NCI-H187 (cell line): ENCODE measurements at regions not wholly inside any gene's neighbourhood (a gene's known extent, or its start where the extent isn't known, plus 50 kb on each side); places are given as distances from the start of the nearest gene placed in this dataset.

Source experiments
- DNase-seq, 2 experiments: peaks; one replicate each; lab custom pipeline; 2025; lab: John Stamatoyannopoulos, UW

DNA sequence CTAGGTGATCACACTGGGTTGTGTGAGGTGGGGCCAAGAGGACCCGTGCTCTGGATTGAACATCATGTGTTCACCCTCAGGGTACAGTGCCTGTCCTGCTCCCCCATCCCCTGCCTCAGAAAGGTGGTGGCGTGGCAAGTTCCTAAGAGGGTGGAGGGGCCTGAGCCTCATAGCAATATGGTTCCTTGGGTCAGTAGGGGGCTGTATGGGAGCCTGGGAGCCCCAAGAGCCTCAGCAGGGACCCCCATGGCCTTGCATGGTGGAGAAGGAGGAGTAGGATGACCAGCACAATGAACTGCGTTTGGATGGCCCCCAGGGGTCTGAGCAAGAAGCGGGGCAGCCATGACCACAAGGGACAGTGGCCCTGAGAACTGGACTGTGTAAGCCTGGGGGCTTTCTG, 89.6 kb upstream of the SHB start:
- DNase-seq = no peak

DNA sequence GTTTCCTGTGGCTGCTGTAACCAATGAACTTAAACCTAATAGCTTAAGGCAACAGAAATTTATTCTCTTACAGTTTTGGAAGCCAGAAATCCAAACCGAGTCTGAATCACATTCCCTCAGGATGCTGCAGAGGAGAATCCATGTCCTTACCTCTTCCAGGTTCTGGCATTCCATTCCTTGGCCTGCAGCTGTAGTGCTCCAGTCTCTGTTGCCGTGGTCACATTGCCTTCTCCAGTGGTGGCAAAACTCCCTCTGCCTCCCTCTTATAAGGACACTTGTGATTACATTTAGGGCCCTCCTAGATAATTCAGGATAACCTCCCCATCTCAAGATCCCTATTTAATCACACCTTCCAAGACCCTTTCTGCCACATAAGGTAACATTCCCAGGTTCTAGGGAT, 88.7 kb upstream of the SHB start:
- no peak for DNase-seq

DNA sequence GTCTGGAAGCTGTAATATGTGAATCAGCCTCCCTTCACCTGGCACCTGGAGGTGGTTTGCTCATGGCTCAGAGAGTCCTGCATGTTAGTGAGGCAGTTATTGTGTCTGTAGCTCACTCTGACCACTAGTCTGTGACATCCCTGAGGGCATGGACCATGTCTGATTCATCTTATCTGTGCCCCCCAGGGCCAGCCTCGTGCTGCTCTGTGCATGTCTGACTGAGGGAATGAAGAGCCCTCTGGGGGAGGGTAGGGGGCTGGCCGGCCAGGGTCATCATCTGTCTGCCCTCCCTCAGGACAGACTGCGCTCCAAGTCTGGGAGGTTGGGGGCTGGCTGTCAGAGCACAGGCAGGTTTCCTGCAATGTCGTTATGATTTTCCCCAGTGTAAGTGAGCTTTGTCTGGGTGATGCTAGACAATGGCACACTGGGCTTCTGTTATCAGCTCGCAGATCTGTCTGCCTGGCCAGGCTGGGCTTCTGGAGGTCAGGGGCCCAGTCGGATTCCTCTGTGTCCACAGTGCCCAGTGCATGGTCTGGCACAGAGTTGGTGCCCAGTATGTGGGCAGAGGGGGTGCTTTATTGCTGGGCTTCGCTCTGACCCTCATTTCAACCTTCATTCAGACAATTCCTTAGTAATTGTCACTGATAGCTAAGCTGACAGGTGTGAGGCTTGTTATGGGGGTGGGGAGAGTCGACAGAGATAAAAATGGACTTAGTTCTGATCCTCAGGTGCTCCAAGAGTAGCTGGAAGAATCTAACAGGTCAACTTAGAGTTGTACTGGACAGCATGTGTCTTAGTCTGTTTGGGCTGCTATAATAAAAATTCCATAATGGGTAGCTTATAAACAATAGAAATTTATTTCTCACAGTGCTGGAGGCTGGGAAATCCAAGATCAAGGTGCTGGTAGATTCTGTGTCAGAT, 85.7 kb upstream of the SHB start:
- DNase-seq = no peak

DNA sequence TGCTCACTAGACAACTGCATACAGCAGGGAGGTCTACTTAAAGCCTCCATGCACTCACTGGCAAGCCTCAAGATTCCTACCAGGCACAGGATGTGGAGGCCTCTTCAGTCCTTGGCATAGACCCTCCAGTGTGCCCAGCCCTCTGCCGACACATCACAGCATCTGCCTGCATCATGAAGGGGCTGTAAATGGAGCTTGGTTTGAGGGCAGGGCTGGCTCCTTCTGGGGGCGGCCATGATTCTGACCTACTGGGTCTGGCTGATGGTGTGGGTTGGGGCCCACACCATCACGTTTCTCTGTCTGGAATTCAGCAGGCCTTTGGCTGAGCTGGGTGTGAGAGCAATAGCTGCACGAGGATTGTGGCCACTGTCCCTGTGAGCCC, 84.9 kb upstream of the SHB start:
- DNase-seq = no peak

DNA sequence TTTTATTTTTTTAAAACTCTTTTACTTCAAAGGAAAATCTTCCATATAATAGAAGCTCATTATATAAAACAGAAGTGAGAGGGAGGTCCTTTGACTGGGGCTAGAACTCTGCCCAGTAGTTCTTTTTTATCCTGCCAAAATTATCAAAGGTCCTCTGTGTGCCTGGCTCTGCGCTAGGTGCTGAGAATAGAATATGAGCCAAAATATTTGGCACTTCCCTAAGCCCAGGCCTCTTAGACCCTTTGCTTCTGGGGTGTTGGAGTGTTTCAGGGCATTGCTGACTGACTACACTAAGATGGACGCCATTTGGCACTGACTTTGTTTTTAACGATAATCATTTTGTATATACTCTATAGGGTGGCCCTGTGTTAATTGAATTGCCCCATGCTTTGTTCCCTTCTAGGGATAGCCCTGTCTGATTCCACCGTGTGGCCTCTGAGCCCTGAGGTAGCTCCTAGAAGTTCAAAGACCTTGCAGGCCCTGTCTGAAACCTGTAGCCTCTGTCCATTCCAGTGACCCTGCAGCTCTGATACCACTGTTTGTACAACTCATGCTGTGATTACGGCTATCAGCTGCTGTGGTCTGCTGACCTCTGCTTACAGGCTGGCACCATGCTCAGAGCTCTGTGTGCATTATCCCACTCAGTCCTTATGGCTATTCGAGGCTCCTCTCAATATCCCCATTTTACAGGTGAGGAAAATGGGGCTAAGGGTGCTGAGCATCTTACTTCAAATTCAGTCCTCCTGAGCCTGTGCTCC, 84.3 kb upstream of the SHB start:
- DNase-seq = no peak

DNA sequence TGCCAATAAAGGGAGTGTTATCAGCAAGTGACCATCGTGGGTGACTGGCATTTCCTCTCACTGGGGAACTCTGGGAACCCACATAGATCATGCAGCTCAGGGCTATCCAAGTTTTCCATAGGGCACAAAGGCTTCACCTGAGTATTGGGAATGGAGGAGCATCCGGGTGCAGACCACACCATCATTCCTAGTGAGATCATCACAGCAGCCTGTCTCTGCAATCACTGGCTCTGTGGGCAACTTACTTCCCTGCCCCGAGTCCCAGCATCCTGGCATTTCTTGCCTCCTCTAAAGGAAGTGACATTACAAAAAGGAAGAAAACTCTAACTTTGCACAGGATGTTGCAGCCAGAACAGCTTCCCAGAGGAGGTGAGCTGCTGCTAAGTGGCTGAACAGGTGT, 80.6 kb upstream of the SHB start:
- DNase-seq = no peak

DNA sequence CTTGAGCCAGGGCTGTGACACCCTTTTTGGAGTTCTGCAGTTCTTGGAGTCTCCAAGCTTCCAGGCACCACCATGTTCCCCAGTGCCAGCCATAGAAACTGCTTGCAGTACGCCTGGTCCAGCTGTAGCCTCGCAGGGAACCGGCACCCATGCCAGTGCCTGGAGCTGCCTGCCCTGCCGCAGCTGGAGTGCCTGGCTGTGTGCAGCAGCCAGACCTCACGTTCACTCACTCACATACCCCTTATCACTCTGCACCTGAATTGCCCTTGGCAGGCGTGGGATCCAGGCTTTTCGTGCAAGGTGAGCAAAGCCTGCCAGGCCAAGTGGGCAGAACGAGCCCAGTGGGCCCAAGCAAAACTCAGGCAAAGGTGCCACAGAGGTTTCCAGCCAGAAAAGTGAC, 77.8 kb upstream of the SHB start:
- DNase-seq = no peak

DNA sequence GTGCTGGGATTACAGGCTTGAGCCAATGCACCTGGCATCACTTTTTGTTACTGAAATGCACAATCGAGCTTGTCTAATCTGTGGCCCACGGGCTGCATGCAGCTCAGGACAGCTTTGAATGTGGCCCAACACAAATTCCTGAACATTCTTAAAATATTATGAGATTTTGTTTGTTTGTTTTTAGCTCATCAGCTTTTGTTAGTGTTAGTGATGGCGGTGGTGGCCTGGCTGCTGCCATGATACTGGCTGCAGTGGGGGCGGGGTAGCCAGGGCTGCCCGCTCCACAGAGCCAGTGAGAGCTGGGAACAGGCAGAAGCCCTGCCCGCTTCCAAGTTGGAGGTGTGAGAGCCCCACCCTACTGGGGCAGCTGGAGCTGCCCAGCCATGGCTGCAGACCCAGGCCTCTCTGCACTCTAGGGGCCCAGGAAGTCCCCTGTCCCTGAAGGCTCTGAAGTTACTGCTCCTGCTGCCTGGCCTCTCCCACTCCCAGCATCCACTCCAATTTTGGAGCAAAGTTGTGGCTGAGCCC, 76.6 kb upstream of the SHB start:
- no peak for DNase-seq

DNA sequence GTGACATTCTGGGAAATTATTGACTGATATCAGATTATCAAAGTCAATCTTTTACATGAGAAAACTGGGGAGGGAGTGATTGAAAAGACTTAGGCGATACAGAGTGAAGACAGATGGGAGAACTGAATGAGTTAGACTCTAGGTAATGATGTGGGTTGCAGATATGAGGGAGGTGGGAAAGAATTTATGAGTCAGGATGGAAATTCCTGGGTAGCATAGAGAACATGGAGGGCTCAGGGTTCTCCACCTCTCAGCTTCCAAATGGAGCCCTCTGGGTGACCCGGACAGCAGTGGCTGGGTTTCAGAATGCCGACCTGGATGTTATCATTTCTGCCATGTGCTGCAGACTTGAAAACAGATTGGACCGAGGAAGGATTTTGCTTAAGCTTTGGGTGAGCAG, 75.4 kb upstream of the SHB start:
- DNase-seq = no peak

DNA sequence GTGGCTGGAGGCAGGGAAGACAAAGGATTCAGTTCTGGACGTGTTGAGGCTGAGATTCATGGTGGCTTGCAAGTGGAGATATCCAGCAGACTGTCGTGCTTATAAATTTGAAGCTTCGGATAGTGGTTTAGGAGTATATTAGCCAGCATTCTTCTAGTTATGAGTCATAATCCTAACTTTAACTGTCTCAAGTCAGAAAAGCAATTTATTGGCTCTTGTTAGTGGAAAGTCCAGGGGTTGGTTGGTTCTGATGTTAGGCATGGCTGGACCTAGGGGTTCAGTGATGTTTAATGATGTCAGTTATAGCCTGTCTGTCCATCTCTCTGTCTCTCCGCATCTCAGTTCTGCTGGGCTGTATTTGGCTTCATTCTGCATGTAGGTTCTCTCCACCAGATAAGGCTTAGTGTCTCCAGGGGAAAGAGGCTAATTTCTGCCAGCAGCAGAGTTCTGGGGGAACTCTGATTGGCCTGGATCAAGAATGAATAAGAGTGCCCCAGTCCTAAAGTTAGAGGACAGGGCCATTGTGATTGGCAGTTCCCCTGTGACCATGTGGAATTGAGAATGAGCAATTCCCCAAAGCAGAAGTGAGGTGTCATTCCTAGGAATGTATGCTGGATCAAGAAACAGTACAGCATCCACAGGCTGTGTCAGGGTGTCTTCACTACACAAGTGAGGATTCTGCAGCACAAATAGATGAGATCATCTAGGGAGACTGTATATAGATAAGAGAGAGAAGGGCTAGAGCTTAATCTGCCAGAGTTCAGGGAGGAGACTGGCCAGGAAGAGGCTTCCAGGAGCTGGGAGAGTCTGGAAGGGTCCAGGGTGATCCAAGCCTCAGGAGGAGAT, 72.9 kb upstream of the SHB start:
- no peak for DNase-seq

DNA sequence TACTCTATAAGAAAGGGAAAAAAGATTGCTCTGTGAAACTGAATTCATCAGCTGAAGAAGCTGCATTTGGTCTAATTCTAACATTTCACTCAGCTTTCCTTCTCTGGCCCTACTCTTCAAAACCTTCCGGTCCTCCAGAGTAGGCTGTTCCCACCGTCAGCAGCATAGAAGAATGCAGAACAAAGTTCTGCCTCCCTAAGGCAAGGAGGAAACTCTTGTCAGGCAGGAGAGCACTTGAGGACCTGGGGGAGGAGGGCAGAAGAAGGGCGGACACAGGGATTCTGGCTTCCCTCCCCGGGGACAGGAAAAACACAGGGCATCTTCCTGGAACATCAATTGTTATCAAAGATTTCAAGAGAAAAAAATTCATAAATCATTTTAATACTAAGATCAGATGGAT, 69.2 kb upstream of the SHB start:
- no peak for DNase-seq

DNA sequence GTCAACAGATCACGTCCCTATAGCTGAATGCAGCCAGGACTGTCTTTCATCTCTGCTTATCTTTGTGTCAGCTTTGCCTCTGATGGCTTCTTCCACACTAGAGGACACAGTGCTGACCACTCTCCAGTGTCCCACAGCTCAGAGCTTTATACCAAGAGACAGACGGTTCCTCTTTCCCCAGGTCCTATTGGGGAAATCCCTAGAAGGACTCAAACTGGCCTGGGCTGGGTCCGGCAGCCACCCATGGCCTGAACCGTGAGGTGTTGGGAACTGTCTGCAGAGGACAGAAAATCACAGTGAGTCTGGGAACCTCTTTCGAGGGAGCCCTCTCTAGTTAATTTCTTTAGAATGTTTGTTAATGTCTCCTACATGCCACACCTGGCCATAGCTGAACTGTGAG, 68.3 kb upstream of the SHB start:
- DNase-seq = no peak

DNA sequence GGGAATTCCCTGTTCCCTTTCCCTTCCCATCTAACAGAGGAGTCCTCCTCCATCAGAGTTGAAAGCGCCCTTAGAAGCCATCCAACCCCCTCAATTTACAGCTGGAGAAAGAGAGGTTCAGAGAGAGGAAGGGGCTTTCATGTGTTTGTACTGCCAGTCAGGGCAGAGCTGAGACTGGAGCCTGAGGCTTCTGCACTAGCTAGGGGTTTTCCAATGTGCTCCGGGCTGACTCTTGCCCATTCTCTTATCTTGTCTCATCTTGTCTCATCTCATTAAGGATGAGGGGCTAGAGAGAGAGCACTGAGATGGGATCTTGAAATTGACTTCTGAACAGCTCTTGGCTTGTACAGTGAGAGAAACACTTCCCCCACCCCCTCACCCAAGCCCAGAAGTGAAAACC, 67.4 kb upstream of the SHB start:
- no peak for DNase-seq

DNA sequence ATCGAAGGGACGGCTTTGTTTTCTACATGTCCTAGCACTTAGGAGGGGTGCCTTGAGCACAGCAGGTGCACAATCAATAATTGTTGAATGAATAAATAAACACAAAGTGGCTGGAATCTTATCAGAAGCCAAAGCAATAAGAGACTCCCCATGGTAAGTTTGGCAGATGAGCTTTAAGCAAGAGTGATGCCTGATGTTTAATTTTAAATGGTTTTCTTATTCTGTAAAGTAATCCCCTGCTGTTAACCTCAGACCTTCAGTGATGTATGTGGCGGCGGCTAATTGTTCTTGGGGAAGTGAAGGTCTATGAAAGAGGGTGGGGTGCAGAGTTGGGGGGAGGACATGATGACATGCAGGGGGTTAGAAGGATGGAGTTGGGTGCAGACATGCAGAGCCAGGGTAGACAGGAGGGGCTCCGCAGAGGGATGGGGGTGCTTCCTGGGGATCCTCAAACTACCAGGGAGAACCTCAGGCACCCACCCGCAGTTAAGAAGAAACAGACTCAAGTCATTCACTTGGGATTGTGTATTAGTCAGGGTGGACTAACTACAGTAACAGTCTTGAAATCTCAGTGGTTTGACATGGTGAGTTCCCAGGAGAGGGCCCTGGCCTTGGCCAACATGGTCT, 65.7 kb upstream of the SHB start:
- no peak for DNase-seq

DNA sequence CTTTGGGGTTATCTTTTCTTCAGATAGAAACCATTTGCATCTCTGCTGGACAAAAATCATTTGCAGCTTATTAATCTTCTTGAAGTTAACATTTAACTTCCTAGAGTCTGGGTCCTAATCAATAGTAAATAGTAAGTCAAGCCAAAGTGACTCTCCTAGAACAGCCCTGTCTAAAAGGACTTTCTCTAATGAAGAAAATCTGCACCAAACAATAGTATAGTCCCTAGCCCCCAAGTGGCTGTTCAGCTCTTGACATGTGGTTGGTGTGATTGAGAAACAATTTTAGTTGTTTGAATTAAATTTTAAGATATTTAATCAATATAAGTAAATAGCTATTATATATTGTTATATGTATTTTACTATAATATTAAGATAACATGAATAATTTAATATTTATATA, 64.6 kb upstream of the SHB start:
- no peak for DNase-seq

DNA sequence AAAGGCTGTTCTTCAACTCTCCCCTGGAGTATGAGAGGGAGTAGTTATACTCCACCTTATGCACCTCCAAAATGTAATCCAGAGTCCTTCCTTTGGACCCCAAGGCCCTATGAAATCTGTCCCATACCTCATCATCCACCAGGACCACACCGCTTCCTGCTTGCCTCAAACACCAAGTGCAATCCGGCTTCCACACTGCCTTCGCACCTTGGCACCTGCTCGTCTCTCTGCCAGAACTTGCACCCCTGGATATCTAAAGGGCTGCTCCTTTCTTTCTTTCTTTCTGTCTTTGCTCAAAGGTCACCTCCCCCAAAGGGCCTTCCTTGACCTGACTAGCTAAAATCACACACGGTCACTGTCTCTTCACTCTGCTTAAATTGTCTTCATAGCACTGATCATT, 63.9 kb upstream of the SHB start:
- DNase-seq = no peak

DNA sequence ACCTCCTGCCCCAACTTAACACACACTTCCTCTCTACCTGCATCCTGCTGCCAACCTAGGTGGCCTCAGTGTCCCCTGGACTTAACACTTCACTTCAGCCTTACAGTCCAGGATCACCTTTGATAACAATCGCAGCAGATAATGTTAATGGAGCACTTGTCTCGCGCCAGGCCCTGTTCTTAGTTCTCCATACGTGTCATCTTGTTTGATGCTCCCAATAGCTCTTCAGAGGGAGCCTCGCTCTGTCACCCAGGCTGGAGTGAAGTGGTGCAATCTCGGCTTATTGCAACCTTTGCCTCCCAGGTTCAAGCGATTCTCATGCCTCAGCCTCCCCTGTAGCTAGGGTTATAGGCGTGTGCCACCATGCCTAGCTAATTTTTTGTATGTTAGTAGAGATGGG, 62.7 kb upstream of the SHB start:
- no peak for DNase-seq

DNA sequence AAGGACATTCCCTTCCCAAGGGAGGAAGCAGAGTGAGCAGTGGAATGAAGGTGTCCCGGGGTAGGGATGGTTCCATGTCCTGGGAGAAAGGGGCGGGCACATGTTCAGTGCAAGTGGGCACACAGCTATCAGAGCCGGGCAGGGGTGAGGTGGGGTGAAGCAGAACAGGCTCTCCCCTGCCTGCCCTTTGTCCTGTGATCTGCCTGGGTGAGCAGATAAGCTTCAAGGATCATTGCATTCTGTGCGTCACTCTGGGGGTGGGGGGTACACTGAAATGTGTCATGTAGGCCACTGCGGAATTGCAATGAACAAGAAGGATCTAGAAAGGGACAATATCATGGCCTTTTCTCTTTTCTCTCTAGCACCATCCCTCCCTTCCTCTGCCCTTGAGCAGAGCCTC, 61.7 kb upstream of the SHB start:
- DNase-seq = no peak

DNA sequence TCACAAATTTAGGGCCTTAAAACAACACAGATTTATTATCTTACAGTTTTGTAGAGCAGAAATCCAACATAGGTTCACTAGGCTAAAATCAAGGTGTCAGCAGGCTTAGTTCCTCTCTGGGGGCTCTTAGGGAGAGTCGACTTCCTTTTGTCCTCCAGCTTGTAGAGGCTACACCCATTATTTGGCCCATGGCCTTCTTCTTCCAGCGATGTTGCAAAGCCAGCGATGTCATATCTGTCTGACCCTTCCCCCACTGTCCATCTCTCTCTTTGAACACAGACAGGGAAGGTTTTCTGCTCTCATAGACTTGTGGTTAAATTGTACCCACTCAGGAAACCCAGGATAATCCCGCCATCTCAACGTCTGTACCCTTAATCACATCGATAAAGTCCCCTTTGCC, 60.3 kb upstream of the SHB start:
- DNase-seq = no peak

DNA sequence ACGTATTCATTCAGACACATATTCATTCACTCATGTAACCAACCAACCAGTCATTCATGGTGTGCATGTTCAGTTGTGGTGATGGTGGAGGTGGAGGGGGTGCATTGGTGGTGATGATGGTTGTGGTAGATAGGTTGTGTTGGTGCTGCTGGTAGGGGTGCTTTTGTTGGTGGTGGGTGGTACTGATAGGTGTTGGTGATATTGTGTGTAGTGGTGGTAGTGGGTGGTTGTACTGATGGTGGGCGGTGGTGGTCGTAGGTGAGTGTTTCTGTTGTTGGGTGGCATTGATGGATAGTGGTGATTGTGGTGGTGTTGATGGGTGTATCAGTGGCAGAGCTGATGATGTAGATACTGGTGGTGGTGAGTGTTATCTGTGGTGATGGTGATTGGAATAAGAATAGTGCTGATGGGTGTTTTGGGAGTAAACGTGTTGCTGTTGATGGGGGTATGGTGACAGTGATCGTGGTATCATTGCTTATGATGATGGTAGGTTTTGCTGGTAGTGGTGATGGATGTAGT, 59.8 kb upstream of the SHB start:
- DNase-seq = no peak

DNA sequence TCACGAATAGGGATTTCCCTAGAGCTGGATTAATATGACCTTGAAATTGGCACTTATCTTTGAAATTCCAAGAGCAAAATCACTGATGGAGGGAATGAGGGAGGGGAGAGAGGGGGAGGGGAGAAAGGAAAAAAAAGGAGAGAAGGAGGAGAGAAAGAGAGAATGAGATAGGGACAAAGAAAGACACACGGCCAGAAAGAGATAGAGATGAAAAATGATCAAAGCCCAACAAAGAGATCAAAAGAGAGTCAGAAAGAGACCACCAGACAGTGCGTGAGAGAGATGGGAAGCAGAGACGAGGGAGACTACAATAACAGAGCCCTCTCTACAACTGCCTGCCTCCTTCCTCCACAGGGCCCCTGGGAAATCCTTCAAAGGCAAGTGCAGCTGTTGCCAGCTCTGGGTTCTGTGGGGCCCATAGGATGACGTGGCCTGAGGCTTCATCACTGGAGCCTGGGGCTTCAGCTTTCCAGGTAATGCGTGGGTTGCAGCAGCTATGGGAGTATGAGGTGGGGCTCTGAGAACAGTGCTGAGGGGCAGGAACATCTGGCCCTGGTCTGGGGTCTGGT, 58.3 kb upstream of the SHB start:
- DNase-seq = no peak
